DMS153 (cell line): ENCODE measurements at regions not wholly inside any gene's neighbourhood (a gene's known extent, or its start where the extent isn't known, plus 50 kb on each side); places are given as distances from the start of the nearest gene placed in this dataset.
"Not testable (repeated sequence)": the region's sequence is repeated elsewhere in the genome, so short reads cannot be mapped to it uniquely, and the experiment has no call there.

Experiments
- DNase-seq: peaks from one replicate; lab custom pipeline; 2025; lab: John Stamatoyannopoulos, UW

DNA sequence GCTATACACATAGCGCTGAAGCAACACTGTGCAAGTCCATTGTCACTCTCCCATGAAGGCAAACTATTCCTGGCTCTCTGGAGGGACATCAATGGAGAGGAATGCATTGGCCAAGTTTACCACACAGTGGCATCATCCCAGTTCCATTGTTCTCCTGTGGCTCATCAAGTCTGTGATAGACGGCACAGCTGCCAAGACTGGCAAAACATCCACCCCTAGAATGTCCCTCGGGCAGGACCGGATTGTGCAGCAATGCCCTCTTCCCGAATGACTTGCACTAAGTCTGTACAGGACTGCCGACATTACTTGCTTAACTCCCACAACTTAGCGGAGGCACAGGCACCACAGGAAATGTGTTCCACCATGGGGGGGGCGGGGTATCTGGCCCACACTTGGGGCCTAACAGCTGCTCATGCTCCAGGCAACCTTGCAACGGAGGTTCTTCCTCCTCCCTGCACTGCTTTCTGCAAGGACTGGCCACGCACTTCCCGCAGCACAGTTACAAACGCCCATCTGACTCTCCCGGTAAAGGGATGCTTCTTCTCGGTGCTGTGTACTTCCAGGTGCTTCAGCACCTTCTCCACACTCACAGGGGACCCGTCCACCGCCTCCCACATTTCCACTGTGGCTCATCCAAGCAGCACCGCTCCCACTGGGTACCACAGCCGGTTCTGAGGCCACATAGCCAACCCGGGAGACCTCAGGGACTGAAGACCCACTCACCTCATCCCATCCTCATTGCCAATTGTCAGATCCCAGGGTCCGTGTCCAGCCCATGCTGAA, 1309.6 kb upstream of the RAG2 start:
- no peak for DNase-seq

DNA sequence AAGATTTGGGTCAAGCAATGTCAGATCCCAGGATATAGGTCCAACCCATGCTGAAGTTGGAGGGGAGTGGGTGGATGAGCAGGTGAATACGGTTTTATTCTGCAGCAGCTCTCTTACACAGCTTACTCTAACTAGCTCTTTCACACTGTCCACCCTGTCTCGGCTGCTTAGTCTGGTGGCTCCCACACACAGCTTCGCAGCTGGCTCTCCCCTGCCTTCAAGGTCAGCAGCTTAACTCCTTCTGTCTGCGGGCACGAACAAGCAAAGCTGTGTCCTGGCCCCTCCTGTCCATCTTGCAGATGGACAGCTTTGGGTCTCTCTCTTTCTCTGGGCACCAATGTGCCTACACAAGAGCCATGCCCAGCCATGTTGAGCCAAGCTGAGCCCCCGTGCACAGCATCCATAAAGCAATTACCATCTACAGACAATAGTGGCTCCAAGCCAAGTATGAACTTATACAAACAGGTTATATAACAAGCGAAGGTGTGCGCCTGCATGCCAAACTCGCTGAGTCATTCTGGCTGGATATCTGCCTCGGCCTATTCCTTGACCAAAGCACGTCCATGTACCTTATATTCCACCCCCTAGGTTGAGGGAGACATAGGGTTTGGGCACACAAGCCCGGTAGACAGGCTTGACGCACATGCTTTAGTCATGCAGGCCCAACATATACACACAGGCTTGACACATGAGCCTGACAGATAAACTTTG, 1307.8 kb upstream of the RAG2 start:
- no peak for DNase-seq

- no peak for DNase-seq
Measured at GRCh38 chr11:37896016-37896415, 1298.0 kb upstream of the RAG2 start.

- no peak for DNase-seq
Measured at GRCh38 chr11:37881741-37882140, 1283.7 kb upstream of the RAG2 start.

DNA sequence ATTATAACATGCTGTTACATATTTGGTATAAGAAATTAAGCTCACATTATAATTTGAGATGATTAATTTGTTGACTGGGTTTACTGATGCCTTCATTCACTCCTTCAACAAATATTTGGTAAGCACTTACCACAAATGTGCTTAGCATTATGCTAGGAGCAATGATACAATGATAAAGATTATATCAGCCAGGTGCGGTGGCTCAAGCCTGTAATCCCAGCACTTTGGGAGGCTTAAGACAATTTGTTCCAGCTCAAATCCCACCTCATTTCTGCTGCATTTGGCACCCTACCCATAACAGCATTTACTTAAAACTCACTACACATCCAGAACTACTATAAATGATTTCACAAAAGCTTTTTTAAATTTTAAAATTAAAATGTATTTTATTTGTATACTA, 1263.6 kb upstream of the RAG2 start:
- no peak for DNase-seq

DNA sequence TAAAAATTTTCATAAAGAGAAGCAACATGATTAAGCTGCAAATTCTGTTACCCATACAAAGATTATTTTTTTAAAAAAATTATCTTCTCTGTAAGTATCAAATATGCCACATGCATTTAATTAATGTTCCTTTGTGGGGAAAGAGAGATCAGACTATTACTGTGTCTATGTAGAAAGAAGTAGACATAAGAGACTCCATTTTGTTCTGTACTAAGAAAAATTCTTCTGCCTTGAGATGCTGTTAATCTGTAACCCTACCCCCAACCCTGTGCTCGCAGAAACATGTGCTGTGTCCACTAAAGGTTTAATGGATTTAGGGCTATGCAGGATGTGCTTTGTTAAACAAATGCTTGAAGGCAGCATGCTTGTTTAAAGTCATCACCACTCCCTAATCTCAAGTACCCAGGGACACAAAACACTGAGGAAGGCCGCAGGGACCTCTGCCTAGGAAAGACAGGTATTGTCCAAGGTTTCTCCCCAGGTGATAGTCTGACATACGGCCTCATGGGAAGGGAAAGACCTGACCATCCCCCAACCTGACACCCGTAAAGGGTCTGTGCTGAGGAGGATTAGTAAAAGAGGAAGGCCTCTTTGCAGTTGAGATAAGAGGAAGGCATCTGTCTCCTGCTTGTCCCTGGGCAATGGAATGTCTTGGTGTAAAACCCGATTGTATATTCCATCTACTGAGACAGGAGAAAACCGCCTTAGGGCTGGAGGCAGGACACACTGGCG, 1260.9 kb upstream of the RAG2 start:
- DNase-seq, result not testable (repeated sequence)

DNA sequence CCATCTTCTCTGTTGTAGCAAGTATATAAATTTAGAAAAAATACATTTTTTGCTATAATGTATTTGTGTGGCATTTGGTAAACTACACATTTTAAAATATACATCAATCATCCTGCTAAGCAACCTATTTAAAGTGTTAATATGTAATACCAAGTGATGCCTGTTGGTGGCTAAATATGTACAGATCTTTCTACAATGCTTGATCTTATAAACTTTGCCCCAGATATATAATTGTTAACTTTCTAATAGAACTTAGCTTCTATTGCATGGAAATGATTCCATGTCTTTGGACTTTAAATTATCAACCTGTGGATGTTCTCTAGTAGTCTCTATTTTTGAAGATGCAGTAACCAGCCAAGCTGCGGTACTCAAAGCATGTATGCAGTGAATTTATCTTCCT, 1260.4 kb upstream of the RAG2 start:
- DNase-seq, result no peak

GRCh38 chr11:37857726-37858125, 1259.7 kb upstream of the RAG2 start:
- no peak for DNase-seq

DNA sequence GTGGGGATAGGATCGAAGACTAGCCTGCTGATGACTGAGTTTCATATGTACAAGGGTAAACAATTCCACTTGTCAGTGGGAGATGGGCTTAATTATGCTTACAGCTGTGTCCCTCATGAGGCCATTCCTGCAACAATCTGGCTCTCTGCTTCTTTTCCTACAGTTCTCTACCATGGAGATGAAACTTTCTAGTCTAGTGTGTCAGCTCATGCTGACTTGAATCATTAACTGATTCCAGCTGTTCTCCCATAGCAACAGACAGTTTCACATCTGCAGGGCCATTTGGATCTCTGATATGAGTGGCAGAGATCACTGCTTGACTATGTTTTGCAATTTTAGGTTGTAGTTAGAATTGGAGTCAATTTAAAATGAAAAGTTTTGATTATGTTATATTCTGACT, 1251.7 kb upstream of the RAG2 start:
- DNase-seq, result no peak

DNA sequence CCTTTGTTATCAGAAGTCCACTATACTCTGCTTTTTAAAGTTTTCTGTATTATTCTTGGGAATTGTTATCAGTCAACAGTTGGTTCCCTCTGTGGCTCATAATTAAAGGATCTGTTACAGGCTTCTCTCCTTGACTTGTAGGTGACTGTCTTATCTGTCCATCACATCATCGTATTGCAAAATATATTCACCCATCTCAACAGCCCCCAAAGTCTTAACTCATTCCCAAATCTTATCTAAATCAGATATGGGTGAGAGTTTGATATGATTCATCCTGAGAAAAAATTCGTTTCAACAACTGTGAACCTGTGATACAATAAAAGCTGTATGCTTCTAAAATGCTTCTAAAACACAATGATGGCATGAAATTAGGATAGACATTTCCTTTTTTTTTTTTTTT, 1245.6 kb upstream of the RAG2 start:
- no peak for DNase-seq

DNA sequence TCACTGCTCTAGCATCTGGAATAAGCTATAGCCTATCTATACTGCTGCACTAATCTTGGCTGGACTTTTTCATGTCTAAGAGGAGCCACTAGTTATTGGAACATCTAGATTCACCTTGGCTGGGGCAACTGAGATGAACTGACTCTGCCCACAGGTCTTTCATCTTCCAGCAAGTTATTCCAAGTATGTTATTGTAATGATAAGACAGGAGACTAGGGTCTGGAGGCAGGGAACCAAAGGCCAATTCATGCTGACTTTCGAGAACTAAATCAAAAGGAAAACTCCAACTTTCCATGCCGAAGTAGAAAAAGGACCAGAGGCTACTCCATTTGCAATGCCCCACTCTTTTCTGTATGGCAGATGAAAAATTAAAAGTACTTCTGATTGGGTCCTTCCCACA, 1243.0 kb upstream of the RAG2 start:
- no peak for DNase-seq

DNA sequence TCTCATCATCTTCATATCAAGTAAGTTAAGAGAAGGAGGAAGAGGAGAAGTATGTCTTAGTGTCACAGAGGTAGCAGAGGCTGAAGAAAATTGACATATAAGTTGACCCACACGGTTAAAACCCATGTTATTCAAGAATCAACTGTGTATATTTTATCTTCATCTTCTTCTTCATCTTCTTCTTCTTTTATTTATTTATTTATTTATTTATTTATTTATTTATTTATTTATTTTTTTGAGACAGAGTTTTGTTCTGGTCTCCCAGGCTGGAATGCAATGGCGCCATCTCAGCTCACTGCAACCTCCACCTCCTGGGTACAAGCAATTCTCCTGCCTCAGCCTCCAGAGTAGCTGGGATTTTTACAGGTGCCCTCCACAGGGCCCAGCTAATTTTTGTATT, 1242.3 kb upstream of the RAG2 start:
- not testable (repeated sequence) for DNase-seq

DNA sequence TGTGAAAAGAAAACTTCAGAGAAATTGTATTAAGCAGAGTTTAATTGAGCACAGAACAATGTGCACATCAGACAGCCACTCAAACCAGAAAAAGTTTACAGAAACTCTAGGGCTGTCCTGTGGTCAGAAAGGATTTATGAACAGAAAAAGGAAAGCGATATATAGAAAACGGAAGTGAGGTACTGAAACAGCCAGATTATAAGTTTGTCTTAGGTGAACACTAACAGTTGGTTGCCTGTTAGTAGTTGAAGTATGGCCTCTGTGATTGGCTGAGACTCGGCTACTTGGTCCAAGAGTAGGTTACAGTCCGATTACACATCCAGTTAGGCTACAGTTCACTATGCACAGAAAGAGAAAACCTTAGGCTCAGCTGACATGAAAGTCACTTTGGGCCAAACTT, 1232.5 kb upstream of the RAG2 start:
- DNase-seq, result no peak

DNA sequence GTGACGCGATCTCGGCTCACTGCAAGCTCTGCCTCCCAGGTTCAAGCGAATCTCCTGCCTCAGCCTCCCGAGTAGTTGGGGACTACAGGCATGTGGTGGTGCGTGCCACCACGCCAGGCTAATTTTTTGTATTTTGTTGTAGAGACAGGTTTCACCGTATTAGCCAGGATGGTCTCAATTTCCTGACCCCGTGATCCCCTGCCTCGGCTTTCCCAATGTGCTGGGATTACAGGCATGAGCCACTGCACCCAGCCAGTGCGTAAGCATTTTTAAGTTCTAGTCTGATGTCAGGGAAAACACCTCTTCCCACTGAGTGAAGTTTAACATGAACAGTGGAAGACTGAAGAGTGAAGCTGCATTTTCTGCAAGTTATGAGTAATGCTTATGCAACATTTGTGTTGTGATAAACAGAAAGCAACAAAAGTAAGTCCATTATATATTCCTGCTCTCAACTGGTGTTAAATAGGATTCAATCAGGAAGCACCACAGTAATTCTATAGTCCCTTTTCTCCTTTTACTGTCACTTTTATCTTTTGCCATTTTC, 1219.8 kb upstream of the RAG2 start:
- DNase-seq, result no peak

GRCh38 chr11:37812281-37812880, 1214.3 kb upstream of the RAG2 start:
- no peak for DNase-seq

DNA sequence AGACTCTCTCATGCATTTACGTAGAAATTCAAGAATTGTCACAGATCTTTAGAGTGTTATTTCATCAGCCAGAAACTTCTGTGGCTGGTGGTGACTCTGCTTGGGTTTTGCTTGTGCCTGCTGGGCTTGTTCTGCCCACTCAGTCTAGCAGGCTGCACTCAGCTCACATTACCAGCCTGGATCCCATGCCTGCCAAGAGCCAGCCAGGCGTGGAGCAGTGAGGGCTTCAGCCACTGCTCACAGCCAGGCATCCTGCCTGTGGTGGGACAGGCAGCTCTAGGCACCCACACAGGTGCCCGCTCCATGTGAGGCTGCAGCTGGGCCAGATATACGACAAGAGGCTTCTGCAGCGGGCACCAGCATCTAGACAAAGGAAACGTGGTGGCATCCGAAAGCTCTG, 1213.3 kb upstream of the RAG2 start:
- DNase-seq, result no peak

DNA sequence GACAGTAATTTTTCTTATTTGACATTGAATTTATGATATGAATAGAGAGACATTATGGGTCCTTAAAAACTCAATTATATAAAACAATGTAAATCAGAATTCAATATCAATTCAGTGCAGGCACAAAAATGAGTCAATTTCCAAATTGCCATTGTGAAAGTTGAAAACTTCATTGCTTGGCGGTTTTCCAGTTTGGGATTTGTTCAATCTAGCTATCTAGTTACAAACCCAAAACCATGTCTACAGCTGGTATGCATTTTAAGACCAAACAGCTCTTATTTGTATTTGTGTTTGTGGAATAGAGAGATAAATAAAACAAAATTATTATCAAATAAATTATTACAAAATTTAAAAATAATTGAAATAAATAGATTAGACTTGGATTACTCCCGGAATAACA, 1206.6 kb upstream of the RAG2 start:
- no peak for DNase-seq

- no peak for DNase-seq
Measured at GRCh38 chr11:37788141-37788877, 1190.3 kb upstream of the RAG2 start.

DNA sequence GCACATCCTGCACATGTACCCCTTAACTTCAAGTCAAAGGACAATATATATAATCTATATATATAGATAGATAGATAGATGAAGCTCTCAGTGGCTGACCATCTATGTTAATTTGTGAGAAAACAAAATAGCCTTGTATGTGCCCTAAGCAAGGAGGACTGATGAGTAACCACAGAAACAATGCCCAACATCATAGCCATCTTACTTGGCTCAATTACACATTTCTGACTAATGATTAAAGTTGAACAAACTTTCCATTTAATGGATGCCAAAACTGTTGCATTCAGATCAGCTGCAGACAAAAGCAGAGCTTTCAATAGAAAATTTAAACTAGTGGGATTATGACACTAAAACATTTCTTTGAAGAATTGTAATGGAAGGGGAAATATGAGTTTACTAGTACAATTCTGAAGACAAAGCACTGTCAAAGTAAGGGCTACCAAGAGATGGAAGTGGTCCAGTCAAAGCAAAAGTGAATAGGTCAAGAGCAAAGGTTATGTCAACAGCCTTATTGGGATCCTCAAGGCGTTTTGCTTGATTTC, 1188.2 kb upstream of the RAG2 start:
- DNase-seq, result no peak

DNA sequence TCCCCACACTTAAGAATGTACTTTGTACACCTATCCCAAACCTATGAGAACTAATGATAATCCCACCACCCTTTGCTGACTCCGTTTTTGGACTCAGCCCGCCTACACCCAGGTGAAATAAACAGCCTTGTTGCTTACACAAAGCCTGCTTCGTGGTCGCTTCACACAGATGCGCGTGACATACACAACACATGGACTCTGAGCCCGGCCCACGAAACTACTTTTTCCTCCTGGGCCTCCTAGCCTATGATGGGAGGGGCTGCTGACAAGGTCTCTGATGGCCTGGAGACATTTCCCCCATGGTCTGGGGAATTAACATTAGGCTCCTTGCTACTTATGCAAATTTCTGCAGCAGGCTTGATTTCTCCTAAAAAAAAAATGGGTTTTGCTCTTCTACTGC, 1176.4 kb upstream of the RAG2 start:
- no peak for DNase-seq

DNA sequence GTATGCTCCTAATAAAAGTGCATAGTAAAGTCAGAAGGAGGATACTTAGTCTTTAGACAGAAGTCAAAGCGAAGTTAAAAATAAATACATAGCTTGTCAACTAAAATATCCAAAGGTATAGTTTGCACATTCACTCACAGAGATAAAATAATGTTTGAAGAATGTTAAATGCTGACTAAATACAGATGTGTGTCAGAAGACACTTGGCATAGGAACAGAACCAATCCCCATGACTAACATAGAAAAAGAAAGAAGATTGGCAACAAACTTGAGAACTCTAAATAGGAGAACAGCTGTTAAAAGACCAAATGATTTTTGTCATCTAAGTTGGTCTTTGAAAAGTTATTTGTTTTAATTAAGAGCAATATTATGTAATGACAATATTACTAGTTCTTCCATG, 1172.1 kb upstream of the RAG2 start:
- no peak for DNase-seq
